H1 (cell line): ENCODE measurements at regions not wholly inside any gene's neighbourhood (a gene's known extent, or its start where the extent isn't known, plus 50 kb on each side); places are given as distances from the start of the nearest gene placed in this dataset.

Experiments used
- BACH1 ChIP-seq: IDR thresholded peaks from 2 replicates; pipeline ENCODE4 v1.6.1; 2012; ENCODE audit warnings: low read length, improper control_type of control experiment
- CHD7 ChIP-seq: fragments of 300-600 bp; sonication (generic); IDR thresholded peaks from 2 replicates; pipeline ENCODE4 v1.7.1; 2012; ENCODE audit warnings: low read length, moderate library complexity, mild to moderate bottlenecking, inconsistent platforms; ENCODE audit not compliant: insufficient replicate concordance
- SP4 ChIP-seq: IDR thresholded peaks from 2 replicates; pipeline ENCODE4 v1.6.1; 2012; ENCODE audit warnings: low read length, inconsistent platforms

- TF ChIP-seq CHD7 (no peak), SP4 (no peak), BACH1 (no peak)
Measured at GRCh38 chr12:16467272-16467671, 119.8 kb downstream of the MGST1 start (continued).
